GM04503 (cell line): ENCODE measurements at regions not wholly inside any gene's neighbourhood (a gene's known extent, or its start where the extent isn't known, plus 50 kb on each side); places are given as distances from the start of the nearest gene placed in this dataset.
"Not testable (repeated sequence)": the region's sequence is repeated elsewhere in the genome, so short reads cannot be mapped to it uniquely, and the experiment has no call there.

Source experiments
- DNase-seq: peaks from one replicate; pipeline ENCODE4 v3.0.0-alpha.2; 2012; ENCODE audit warnings: low read depth

DNA sequence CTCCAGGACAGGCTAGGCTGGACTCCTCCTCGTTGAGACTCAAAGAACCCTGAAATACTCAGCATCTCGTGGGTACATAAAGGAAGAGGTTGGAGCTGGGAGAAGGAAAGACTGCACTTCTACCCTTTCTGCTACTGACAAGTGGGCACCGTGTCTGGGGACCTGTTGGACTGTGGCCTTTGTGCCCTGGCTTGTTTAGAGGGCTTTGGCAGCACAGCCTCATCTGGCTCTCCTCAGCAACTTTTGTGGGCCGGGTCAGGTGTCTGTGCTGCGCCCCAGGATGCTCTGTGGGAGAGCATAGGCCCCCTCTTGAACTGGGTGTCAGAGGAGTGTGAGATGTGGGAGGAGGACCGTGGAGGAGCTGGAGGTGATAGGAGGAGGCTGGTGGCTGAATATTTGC is 142.4 kb downstream of the FCRL5 start:
- DNase-seq = no peak

DNA sequence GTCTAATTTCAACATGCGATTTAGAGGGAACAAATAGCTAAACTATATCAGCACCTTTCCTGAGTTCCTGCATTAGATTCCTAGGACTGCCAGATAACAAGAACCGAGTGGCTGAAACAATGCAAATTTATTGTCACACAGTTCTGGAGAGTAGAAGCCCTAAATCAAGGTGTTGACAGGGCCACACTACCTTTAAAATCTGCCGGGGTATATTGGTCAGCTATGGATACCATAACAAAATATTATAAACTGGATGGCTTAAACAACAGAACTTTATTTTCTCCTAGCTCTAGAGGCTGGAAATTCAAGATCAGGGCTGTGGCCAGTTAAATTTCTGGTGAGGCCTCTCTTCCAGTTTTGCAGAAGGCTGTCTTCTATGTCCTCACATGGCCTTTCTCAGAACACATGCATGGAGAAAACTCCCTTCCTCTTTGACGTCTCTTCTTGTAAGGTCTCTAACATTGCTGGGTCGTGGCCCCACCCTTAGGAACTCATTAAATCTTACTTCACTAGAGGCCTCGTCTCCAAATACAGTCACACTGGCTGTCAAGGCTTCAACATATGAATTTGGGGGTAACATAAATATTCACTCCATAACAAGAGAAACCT is 144.3 kb downstream of the FCRL5 start:
- no peak for DNase-seq

DNA sequence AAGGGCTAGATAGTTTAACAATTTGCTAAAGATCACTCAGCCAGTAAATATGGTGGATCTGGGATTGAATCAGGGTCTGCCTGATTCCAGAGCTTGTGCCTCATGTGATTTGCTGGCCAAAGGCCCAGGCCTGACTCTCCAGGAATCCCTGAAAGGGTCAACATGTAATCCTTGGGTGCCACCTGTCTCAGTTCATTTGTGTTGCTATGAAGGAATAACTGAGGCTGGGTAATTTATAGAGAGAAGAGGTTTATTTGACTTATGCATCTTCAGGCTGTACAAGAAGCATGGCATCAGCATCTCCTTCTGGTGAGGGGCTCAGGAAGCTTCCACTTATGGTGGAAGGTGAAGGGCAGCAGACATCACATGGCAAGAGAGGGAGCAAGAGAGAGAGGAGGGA is 144.9 kb downstream of the FCRL5 start:
- DNase-seq = no peak

DNA sequence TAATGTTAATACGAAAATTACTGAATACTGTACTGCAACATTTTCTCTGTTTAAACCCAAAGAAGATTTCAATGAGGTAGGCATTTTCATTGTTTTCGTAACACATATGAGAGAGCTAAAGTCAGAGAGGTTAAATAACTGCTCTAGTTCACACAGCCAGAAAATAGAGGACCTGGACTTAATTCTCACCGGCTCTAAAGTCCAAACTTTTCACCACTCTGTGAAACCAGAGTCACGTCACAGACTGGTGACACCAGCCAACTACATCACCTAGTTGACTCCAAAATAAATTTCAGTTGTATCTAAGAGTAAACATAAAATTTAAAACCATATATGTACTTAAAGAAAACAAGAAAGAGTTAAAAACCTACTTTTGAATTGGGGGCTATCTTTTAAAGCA is 146.7 kb downstream of the FCRL5 start:
- DNase-seq = no peak

DNA sequence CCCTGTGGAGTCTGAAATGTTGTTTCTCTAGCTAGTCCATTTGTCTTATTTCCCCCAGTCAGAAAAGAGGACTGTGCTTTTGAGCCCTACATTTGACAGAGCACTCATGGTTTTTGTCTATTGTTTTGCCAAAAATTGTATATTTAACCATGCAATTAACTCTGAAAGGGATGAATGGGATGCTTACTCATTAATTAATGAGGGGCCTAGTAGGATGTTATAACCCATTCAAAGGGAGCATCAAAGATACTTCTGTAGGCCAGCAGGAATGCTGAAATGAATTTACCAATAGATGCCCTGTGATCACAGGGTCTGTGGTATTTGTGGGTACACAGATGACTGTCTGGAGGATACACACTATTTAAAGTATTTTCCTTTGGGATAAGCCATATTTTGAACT is 147.7 kb downstream of the FCRL5 start:
- DNase-seq = no peak

DNA sequence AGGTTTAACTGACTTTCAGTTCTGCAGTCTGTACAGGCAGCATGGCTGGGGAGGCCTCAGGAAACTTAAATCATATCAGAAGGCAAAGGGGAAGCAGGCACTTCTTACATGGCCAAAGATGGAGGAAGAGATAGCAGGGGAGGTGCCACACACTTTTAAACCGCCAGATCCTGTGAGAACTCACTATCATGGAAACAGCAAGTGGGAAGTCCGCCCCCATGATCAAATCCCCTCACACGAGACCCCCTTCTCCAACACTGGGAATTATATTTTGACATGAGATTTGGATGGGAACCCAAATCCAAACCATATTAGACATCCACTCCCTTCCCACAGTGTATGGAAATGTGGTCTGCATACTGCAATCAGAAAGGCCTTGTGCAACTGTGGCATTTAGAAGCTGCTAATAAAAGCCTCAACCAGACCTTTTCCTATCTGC is 148.2 kb downstream of the FCRL5 start:
- DNase-seq = no peak

DNA sequence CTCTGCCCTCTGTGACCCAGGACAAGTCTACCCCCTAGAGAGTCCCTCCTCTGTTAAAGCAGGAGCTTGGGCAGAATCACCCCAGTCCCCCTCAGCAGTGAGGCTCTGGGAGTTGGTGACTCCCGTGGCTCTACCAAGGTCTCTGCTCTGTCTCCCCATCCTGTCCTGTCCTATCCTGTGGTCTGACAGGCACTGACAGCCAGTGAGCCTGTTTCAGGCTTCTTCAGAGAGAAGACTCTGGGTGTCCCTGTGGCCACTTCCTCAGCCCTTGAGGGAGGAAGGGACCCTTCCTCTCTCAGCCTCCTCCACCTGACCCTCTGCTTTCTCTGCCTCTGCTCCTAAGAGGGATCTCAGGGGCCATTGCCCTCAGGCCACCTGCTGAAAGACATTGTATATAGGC is 148.7 kb downstream of the FCRL5 start:
- DNase-seq = no peak

DNA sequence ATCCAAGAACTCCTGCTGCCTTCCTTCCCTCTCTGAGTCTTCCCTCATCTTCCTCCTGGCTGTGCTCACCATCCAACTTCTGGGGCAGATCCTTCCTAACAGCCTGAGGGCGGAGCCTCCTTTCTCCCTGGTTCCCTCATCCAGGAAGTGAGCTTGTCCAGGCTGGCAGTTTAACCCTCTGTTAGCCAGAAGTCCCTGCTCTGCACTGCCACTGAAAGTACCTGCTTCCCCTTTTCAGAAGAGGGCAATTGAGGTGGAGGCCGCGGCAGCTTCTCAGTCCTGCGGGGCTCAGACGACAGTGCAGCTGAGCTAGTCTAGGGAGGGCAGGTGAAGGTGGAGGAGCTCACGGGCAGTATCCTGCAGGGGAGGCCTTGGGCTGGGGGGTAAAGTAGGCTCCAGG is 149.1 kb downstream of the FCRL5 start:
- DNase-seq = no peak

DNA sequence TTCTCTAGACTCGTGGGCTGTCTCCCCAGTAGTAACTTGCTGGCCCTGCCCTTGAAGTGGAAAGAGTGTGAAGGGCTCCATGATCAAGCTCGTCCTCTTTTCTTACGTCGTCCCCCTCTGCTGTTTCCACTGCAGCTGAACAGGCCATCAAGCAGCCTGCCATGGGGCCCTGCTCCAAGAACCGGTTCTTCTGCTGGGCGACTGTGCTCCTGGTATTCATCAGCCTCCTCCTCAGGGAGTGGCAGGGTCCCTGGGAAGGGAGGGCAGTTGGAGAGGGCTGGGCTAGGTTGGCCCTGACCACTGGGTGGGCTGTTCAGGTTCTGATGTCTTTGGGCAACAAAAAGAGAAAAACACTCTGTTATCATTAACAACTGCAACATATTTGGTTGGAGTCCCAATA is 151.5 kb downstream of the FCRL5 start:
- DNase-seq = no peak

DNA sequence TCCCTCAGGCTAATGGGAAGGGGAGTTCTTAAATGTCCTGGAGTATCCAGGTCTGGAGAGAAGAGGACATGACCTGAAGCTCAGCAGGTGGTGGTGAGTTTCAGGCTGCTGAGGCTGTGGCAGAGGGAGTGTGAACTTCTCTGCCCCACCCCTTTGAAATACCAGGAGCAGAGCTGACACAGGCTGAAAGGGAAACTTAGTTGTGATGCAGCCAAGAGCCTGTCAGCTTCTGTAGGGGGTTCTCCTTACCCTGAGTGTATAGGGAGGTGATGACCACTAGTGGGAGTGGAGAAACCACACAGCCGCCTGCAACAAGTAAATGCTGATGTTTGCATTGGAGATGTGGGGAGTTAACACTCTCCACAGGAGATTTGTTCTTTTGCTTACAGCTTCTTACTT is 152.3 kb downstream of the FCRL5 start:
- no peak for DNase-seq

DNA sequence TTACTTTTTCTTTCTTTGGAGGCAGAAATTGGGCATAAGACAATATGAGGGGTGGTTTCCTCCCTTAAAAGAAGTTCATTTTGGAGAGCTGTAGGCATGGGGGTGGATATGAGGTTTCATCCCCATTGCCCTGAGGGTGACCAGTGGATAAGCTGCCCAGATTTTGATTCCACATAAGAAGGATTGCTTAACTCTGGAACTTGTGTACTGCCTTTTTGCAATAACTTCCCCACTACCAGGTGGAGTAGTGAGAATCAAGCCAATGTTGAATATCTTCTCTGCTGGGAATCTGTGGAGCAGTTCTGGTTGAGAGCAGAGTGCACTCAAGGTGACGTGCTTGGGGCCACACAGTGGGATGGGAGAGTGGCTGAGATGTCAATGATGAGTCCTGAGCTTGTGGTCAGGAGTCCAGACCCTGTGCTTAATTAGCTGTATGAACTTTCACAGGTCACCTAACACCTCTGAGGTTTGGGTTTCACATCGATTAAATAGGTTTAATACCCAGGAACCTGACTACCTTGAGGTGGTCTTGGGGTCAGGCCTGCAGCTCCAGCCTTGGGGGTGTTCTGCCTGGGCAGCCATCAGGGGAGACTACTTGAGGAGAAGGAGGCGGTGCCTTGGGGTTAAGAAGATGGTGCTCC is 152.9 kb downstream of the FCRL5 start:
- no peak for DNase-seq

DNA sequence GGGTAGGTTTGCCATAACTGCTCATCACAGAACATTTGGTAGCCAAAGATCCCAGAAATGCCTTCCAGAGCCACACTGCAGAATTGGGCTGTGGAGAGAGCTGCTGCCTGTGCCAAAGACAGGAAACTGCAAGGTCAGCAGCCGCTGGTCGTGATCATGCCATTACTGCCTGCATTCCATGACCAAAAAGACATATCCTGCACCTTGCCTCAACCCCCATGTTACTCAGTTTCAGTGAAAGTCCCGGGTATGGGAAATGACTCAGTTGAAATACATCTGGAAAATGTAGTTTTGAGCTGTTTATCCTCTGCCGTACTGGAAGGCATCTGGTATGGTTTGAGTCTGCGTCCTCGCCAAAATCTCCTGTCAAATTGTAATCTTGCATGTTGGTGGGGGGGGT is 161.7 kb downstream of the FCRL5 start:
- peak; percentile 39 for DNase-seq

DNA sequence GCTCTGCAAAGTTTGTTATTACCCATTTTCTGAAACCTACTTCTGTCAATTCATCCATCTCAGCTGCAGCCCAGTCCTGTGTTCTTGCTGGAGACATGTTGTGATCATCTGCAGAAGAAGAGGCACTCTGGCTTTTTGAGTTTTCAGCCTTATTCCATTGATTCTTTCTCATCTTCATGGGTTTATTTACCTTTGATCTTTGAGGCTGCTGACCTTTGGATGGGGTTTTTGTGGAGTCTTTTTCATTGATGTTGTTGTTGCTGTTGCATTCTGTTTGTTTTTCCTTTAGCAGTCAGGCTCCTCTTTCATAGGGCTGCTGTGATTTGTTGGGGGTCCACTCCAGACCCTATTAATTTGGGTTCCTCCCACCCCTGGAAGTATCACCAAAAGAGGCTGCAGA is 164.3 kb downstream of the FCRL5 start:
- no peak for DNase-seq

DNA sequence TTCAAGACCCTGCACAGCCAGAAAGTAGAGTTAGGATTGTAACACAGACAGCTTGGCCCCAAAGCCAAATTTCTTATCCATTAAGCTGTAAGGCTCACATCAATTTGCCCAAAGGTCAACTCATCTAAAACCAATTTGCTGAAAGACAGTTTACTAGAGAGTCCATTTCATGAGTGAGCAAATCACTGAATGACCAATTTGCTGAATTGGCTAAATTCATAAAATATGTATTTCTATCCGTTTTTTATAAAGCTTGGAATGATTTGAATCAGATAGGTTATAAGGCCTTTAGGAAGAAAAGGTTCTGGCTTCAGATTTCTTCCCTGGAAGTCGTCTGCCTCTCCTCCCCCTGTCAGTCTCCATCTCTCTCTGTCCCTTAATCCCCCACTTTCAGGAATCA is 168.1 kb downstream of the FCRL5 start:
- DNase-seq = no peak

DNA sequence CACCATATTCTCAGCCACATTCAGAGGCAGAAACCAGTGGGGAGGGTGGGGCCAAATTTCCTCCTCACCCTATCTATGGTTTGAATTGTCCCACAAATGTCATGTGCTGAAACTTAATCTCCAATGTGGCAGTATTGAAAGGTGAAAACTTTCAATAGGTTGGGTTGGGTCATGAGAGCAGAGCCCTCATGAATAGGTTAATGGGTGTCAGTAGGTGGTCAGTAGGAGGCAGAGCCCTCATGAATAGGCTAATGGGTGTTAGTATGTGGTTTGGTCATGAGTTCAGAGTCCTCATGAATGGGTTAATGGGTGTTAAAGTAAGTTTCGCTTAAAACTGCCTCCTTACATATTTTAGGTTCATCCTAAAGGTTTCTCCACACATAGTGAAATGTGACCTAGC is 170.0 kb downstream of the FCRL5 start:
- no peak for DNase-seq

DNA sequence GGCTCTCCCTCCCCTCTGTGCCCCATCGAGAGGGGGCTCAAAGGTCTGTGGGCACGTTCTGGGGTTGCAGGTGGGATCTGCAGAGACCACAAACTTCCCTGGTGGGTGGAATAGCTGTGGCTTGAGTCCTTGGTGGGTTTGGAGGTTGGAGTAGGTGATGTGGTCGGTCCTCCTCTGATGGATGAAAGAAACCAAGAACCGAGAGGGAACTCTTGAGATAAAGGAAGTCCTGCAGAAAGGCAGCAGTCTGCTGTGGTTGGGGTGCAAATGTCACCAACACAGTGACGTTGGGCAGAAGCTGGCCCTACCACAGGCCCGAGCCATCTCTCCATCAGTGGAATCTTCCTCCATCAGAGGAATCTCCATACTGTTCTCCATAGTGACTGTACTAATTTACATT is 171.8 kb downstream of the FCRL5 start:
- DNase-seq = no peak

DNA sequence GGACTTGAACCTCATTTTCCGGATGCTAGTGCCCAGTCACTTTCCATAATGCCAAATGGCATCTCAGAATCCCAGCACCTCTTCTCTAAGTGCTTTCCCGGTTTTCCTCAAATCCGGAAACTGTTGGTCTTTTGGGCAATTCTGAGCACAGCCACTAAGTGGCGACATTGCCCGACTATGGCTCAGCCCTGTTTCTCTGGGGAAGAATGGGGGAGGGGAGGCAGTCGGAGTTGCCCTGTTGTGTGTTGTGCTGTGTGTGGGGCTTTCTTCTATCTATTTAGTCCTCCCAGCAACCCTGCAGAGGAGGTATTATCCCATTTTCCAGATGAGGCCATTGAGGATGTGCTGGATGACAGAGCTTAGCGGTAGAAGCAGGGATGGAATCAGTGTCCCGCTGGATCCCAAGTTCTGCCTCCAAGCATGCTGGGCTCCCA is 175.0 kb downstream of the FCRL5 start:
- DNase-seq = not testable (repeated sequence)

DNA sequence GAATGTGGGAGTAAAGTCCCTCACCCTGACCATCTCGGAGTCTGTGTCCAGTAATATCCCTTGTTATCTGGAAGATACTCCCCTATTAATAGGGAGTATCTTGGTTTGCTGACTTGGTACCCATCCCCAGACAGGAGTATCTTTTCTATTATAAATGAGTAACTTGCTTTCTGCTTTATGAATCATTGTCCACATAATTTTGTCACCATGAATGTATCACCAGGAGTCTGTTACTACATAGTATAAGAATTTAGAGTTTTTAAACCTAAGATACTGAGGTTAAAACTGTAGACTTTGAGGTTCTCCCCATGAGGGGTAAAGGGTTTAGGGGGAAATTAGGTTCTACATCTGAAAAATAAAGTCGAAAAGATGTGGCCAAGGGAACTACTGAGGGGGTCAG is 175.6 kb downstream of the FCRL5 start:
- DNase-seq = no peak

DNA sequence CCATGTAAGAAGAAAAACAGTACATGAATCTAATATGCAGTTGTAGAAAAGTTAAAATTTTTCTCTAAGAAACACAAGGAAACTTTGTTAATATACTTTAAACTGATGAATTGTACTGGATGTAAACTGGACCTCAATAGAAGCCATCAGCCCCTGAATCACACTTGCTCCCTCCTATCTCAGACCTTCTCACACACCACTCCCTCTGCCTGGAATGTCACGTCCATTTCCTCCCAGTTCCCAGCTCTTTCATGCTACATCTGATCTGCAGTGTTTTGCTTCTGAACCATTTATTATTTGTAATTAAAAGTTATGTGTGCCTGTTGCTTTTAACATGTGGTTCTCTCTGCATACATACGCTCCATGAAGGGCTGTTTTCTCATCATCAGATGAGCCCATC is 180.0 kb downstream of the FCRL5 start:
- DNase-seq = not testable (repeated sequence)

DNA sequence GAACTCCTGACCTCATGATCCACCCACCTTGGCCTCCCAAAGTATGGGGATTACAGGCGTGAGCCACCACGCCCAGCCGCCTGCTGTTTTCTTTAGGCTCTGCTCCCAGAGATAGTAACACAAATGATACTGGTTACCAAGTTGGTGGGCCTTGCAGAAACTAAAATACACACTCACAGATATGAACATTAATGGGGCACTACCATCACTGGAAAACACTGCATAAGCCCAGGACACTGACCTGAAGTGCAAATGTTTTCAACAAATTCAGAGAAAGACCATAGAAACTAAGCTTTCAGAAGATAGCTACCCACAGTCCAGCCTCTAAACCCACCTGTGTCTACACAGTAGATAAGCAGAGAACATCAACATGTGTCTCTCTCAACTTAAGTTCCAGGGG is 180.5 kb downstream of the FCRL5 start:
- DNase-seq = no peak

DNA sequence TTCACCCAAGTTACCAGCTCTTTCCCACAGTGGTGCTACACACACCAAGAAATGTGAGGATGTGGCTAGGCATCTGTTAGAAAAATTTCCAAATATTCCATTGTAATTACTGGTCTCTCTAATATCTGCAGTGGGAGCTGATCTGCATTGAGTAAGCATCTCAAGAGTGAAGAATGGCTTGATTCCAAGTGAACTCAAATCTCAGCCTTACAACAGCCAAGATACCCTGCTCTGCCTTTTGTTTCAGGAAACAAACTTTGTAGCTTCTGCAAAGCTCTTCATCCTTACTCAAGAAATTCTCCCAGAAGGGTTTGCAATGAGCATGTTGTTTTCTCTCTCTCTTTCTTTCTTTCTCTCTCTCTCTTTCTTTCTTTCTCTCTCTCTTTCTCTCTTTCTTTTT is 181.1 kb downstream of the FCRL5 start:
- DNase-seq = no peak

DNA sequence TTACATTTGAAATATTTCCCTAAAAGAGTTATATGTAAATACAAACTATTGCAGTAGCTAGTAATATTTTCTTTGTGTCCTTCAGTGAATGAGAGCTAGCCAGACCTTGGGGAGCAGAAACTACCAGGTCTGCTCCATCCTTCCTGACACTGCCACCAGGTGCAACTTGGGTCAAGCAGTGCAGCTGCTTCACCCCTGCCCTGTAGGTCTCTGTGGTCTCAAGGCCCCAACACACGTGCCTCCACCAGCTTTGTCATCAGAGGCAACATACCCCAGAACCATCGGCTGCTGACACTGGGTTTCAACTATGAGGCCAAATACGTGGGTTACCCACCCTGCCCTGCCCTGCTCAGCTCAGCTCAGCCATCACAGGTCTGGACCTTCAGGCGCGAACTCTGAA is 181.6 kb downstream of the FCRL5 start:
- no peak for DNase-seq

DNA sequence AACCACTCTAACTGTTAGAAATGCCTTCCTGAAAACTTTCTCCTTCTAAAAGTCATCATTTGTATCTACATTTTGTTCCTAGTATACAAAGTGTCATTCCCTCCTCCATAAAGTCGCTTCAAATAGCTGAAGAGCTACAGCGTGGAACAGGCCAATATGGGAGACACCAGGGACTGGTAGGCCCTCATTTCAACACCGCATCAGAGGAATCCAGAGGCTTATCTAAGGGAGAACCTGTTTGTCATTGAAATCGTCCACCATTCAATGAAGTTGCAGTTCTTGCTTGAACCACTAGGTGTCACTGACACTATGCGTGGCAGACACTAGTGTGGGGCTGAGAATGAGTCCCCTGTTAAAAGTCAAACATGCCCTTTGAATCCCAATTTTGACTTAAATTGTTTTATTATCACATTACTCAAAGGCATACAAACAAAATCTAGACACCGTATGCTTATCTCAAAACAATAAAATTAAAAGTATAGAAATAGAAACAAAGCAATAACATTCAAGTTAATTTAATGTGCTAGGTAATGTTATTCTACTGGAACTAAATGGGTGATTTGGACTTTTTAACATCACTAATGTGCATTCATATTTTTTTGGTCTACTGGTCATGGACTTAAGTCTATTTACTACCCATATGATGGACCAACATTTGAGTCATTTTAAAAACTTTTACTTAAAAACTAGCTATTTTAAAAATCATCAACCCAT is 182.3 kb downstream of the FCRL5 start:
- no peak for DNase-seq

DNA sequence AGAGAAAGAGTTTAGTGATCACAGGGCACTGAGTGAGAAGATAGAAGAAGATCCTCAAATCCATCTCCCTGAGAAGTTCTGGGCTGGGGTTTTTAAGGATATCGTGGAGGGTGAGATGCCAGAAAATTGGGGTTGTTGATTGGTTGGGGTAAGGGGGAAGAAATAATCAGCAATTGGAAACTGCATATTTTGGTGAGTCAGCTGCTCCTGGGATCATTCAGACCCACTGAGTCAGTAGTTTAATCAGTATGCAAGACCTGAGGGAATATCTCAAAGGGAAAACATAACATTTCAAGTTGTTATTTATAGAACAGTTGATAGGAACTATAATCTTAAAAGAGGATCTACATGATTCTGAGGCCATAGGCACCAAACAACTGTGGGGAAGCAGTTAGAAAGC is 183.4 kb downstream of the FCRL5 start:
- DNase-seq = not testable (repeated sequence)
